Peyer's patch (tissue), 4 donors: ENCODE measurements at regions not wholly inside any gene's neighbourhood (a gene's known extent, or its start where the extent isn't known, plus 50 kb on each side); places are given as distances from the start of the nearest gene placed in this dataset.

Experiments used
- POLR2A ChIP-seq, 2 donors: fragments of 450-650 bp; IDR thresholded peaks; one replicate each; pipeline ENCODE4 v1.5.1; 2017; ENCODE audit warnings: antibody characterized with exemption in 2 of 2, mild to moderate bottlenecking in 2 of 2, moderate library complexity in 2 of 2
- TF ChIP-seq, protein P1 (sequence below), 6 experiments: fragments of 450-650 bp in 4 of 6; fragments of 200-600 bp in 2 of 6; sonication (generic) in 1 of 6; IDR thresholded peaks; one replicate each; pipeline ENCODE4 v1.5.1; 2017 to 2019; ENCODE audit warnings: antibody characterized with exemption in 6 of 6, mild to moderate bottlenecking in 3 of 6, moderate library complexity in 1 of 6

DNA sequence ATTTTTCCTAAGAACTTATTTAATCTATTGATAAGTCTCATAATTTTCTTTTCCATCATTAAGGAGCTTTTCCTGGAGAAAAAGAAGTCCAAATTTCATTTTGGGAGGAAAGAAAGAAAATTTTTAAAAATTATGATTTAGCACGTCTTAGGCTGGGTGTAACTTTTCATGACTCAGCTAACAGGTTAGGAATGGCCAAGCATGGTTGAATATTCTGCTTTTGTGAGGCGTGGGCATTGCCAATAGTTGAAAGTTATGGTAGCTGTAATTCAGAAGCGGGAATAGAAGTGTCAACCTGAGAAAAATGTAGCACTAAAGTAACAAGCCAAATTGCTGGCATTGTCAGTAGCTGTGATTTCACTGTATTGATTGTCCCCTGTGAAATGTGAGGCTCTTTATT, 77.2 kb upstream of the ARID1B start:
- TF ChIP-seq, protein P1, sequence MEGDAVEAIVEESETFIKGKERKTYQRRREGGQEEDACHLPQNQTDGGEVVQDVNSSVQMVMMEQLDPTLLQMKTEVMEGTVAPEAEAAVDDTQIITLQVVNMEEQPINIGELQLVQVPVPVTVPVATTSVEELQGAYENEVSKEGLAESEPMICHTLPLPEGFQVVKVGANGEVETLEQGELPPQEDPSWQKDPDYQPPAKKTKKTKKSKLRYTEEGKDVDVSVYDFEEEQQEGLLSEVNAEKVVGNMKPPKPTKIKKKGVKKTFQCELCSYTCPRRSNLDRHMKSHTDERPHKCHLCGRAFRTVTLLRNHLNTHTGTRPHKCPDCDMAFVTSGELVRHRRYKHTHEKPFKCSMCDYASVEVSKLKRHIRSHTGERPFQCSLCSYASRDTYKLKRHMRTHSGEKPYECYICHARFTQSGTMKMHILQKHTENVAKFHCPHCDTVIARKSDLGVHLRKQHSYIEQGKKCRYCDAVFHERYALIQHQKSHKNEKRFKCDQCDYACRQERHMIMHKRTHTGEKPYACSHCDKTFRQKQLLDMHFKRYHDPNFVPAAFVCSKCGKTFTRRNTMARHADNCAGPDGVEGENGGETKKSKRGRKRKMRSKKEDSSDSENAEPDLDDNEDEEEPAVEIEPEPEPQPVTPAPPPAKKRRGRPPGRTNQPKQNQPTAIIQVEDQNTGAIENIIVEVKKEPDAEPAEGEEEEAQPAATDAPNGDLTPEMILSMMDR (IDR thresholded peaks at IDR 0.05): no peak
- no peak for TF ChIP-seq POLR2A (IDR thresholded peaks at IDR 0.05)
